A673 (cell line): ENCODE measurements at regions not wholly inside any gene's neighbourhood (a gene's known extent, or its start where the extent isn't known, plus 50 kb on each side); places are given as distances from the start of the nearest gene placed in this dataset.
"Not testable (repeated sequence)": the region's sequence is repeated elsewhere in the genome, so short reads cannot be mapped to it uniquely, and the experiment has no call there.

Experiments
- CTCF ChIP-seq: fragments of 300-800, 200-600 bp; sonication (generic); conservative IDR thresholded peaks from 2 replicates; pipeline ENCODE4 v1.5.1; 2017; ENCODE audit warnings: low read depth, mild to moderate bottlenecking, antibody characterized with exemption, low read length, moderate library complexity, mixed read lengths
- EZH2 ChIP-seq: fragments of 200-600 bp; sonication (generic); IDR thresholded peaks from 2 replicates; pipeline ENCODE4 v1.6.1; 2017; ENCODE audit warnings: borderline replicate concordance, low read depth, mild to moderate bottlenecking, mixed read lengths, antibody characterized with exemption, low read length; ENCODE audit not compliant: poor library complexity, severe bottlenecking

GRCh38 chr11:87452025-87452424 is 414.3 kb downstream of the TMEM135 start:
- not testable (repeated sequence) for TF ChIP-seq EZH2, CTCF
